ENCODE measurements at regions not wholly inside any gene's neighbourhood (a gene's known extent, or its start where the extent isn't known, plus 50 kb on each side); places are given as distances from the start of the nearest gene placed in this dataset.
"Not testable (repeated sequence)": the region's sequence is repeated elsewhere in the genome, so short reads cannot be mapped to it uniquely, and the experiment has no call there.

DNA sequence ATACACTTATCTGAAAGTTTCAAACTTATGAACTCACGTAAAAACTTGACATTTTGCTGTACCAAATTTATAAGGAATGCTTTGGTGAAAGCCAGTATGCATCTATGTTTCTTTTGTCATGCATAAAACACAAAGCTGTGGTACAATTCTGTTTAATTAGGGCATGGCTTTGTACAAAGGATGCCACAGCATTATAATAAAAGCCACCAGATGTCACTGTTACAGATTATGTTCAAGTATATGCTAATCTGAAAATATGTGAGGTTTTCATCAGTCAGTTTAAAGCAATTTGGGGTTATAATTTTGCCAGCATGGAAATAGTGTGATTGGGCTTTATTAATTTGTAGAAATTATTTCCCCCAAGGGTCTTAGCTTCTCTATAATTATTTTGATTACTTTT lies 69.0 kb downstream of the ATOH1 start:
- intact Hi-C loops (cut with micrococcal nuclease): no loop called here
- ATAC-seq: no peak
- peaks cover 1% of the 10 kb centered on the region for H3K27me3 Mint-ChIP-seq
- H3K4me3 Mint-ChIP-seq: no peak overlapping the region
- ChIA-PET POLR2A (no interaction called here), CTCF (interaction anchor here (0.9 kb wide), 1 partner anchor 9 kb away, joined by 3 read pairs; no protein-coding TSS in a partner anchor)
- no peak overlapping the region for H3K27ac Mint-ChIP-seq
- DNase-seq: no peak
- TF ChIP-seq, protein P1, sequence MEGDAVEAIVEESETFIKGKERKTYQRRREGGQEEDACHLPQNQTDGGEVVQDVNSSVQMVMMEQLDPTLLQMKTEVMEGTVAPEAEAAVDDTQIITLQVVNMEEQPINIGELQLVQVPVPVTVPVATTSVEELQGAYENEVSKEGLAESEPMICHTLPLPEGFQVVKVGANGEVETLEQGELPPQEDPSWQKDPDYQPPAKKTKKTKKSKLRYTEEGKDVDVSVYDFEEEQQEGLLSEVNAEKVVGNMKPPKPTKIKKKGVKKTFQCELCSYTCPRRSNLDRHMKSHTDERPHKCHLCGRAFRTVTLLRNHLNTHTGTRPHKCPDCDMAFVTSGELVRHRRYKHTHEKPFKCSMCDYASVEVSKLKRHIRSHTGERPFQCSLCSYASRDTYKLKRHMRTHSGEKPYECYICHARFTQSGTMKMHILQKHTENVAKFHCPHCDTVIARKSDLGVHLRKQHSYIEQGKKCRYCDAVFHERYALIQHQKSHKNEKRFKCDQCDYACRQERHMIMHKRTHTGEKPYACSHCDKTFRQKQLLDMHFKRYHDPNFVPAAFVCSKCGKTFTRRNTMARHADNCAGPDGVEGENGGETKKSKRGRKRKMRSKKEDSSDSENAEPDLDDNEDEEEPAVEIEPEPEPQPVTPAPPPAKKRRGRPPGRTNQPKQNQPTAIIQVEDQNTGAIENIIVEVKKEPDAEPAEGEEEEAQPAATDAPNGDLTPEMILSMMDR (IDR thresholded peaks at IDR 0.05): no peak
- H3K4me1 Mint-ChIP-seq (ENCODE audit: low read depth): no peaks in the 10 kb centered on the region
- no peaks in the 10 kb centered on the region for H3K36me3 Mint-ChIP-seq (ENCODE audit: low read depth)
- no peaks in the 10 kb centered on the region for H3K9me3 Mint-ChIP-seq

DNA sequence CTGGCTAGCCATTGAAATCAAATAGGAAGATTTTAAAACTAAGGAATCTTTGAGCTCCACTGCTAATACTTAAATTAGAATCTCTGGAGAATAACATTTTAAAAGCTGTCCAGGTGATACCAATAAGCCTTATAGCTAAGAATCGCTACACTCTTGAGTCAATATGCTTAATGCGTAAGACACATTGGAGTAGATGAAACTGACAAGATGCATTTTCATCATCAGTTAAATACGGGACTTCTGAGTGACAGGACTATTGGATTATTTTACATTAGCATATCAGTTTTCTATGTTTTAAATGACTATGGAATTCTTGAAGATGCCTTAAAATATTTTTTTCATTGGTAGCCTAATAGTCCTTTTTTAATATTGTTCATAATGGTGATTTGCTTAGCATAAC lies 80.2 kb downstream of the ATOH1 start:
- no peaks in the 10 kb centered on the region for H3K27me3 Mint-ChIP-seq
- peaks cover 2% of the 10 kb centered on the region for H3K9me3 Mint-ChIP-seq
- no peaks in the 10 kb centered on the region for H3K4me1 Mint-ChIP-seq (ENCODE audit: low read depth)
- TF ChIP-seq, protein P1 (IDR thresholded peaks at IDR 0.05): no peak
- DNase-seq (no peak), ATAC-seq (no peak)
- ChIA-PET POLR2A (no interaction called here), CTCF (no interaction called here)
- H3K4me3 Mint-ChIP-seq: no peak overlapping the region
- H3K27ac Mint-ChIP-seq: no peak overlapping the region
- H3K36me3 Mint-ChIP-seq (ENCODE audit: low read depth): no peaks in the 10 kb centered on the region
- intact Hi-C loops (cut with micrococcal nuclease): no loop called here

DNA sequence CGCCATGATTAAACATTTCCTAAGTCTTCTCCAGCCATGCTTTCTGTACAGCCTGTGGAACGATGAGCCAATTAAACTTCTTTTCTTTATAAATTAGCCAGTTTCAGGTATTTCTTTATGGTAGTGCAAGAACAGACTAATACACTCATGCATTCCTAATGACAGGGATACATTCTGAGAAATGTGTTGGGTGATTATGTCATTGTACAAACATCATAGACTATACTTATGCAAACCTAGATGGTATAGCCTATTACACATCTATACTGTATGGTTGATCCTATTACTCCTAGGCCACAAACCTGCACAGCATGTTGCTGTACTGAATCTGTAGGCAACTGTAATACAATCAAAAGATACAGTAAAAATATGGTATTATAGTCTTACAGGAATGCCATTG lies 83.1 kb downstream of the ATOH1 start:
- POLR2A ChIA-PET: no interaction called here

DNA sequence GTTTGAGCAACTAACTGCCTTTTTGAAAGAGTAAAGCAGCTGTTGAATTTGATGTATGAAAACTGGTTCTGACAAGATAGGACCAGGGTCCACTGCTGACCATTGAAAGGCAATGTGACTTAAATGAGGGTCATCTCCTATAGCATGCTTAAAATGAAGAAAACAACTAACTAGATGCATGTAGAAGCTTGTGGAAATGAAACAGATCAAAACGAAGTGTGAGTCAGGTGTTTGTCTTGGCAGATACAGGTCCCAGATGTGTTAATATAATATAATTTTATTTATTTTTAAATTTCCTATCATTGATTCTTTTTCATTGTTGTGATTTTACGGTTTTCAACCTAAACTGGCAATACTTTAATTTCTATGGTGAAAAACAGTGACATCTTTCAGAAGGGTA lies 83.6 kb downstream of the ATOH1 start:
- no peaks in the 10 kb centered on the region for H3K27me3 Mint-ChIP-seq
- TF ChIP-seq, protein P1 (IDR thresholded peaks at IDR 0.05): no peak

More for the DNA sequence above, 83.1 kb downstream of the ATOH1 start:
- Mint-ChIP-seq H3K4me1 (ENCODE audit: low read depth) (no peaks in the 10 kb centered on the region), H3K9me3 (peaks cover 2% of the 10 kb centered on the region), H3K27me3 (no peaks in the 10 kb centered on the region), H3K4me3 (no peak overlapping the region), H3K36me3 (ENCODE audit: low read depth) (no peaks in the 10 kb centered on the region), H3K27ac (no peak overlapping the region)
- DNase-seq (no peak), ATAC-seq (no peak)
- TF ChIP-seq, protein P1 (IDR thresholded peaks at IDR 0.05): no peak
- intact Hi-C loops (cut with micrococcal nuclease): no loop called here
- CTCF ChIA-PET: no interaction called here

DNA sequence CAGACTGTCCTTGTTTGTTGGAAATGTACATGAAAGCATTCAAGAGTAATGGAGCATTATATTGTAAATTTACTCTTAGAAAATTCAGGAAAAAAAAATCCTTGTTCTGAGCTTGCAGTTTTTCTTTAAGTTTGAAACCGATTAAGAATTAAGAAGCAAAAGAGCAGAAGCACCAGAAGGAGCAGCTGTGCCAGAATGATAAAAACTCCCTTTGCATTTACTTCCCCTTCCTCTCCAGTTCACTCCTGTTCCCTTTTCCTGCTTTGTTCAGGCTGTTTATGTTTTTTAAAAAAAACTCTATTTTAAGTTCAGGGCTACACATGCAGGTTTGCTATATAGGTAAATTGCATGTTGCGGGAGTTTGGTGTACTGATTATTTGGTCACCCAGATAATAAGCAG lies 90.3 kb downstream of the ATOH1 start:
- intact Hi-C loops (cut with micrococcal nuclease): no loop called here

More for the DNA sequence above, 83.6 kb downstream of the ATOH1 start:
- H3K4me3 Mint-ChIP-seq: no peak overlapping the region
- DNase-seq: no peak
- H3K36me3 Mint-ChIP-seq (ENCODE audit: low read depth): no peaks in the 10 kb centered on the region
- no peaks in the 10 kb centered on the region for H3K4me1 Mint-ChIP-seq (ENCODE audit: low read depth)
- POLR2A ChIA-PET: no interaction called here
- CTCF ChIA-PET: no interaction called here
- no peak for ATAC-seq
- intact Hi-C loops (cut with micrococcal nuclease): no loop called here
- H3K9me3 Mint-ChIP-seq: peaks cover 2% of the 10 kb centered on the region
- no peak overlapping the region for H3K27ac Mint-ChIP-seq

DNA sequence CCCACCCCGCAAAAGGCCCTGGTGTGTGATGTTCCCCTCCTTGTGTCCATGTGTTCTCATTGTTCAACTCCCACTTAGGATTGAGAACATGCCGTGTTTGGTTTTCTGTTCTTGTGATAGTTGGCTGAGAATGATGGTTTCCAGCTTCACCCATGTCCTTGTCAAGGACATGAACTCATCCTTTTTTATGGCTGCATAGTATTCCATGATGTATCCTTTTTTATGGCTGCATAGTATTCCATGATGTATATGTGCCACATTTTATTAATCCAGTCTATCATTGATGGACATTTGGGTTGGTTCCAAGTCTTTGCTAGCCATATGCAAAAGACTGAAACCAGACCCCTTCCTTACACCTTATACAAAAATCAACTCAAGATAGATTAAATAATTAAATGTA lies 95.0 kb downstream of the ATOH1 start:
- H3K36me3 Mint-ChIP-seq (ENCODE audit: low read depth); CTCF ChIA-PET; H3K27me3 Mint-ChIP-seq; intact Hi-C loops (cut with micrococcal nuclease); H3K4me3 Mint-ChIP-seq; H3K27ac Mint-ChIP-seq; POLR2A ChIA-PET; DNase-seq; H3K9me3 Mint-ChIP-seq; H3K4me1 Mint-ChIP-seq (ENCODE audit: low read depth); ATAC-seq: not testable (repeated sequence)

More for the DNA sequence above, 90.3 kb downstream of the ATOH1 start:
- Mint-ChIP-seq H3K27ac (no peak overlapping the region), H3K27me3 (no peaks in the 10 kb centered on the region), H3K9me3 (peaks cover 4% of the 10 kb centered on the region), H3K36me3 (ENCODE audit: low read depth) (no peaks in the 10 kb centered on the region), H3K4me3 (no peak overlapping the region), H3K4me1 (ENCODE audit: low read depth) (no peaks in the 10 kb centered on the region)
- ChIA-PET POLR2A (no interaction called here), CTCF (no interaction called here)
- DNase-seq: no peak
- TF ChIP-seq, protein P1 (IDR thresholded peaks at IDR 0.05): no peak
- ATAC-seq: no peak
